RWPE2 (cell line): ENCODE measurements at regions not wholly inside any gene's neighbourhood (a gene's known extent, or its start where the extent isn't known, plus 50 kb on each side); places are given as distances from the start of the nearest gene placed in this dataset.

ENCODE experiments used
- ATAC-seq: fragments of 200-7000 bp; cut with Tn5 transposase; 3 replicates; pipeline ENCODE4 v1.9.1; 2021; ENCODE audit warnings: low read depth
- DNase-seq: peaks from one replicate; pipeline ENCODE4 v3.0.0-alpha.2; 2020; ENCODE audit warnings: low spot score
- H3K27ac ChIP-seq: fragments of 450-650 bp; 2 replicates; pipeline ENCODE4 v1.5.1; 2017; ENCODE audit warnings: mild to moderate bottlenecking; ENCODE audit not compliant: poor library complexity, severe bottlenecking
- H3K27me3 ChIP-seq: fragments of 250-450 bp; sonication (Bioruptor Pico); 2 replicates; pipeline ENCODE4 v1.5.1; 2021; ENCODE audit warnings: mild to moderate bottlenecking, moderate library complexity; ENCODE audit not compliant: insufficient read depth, poor library complexity, severe bottlenecking
- H3K36me3 ChIP-seq: fragments of 250-450 bp; sonication (Bioruptor Pico); 2 replicates; pipeline ENCODE4 v1.5.1; 2020; ENCODE audit warnings: low read depth, mild to moderate bottlenecking, moderate library complexity
- H3K4me1 ChIP-seq: fragments of 250-450 bp; sonication (Bioruptor Pico); 2 replicates; pipeline ENCODE4 v1.5.1; 2021; ENCODE audit warnings: mild to moderate bottlenecking, moderate library complexity; ENCODE audit not compliant: insufficient read depth, poor library complexity, severe bottlenecking
- H3K4me3 ChIP-seq: fragments of 250-450 bp; sonication (Bioruptor Pico); 2 replicates; pipeline ENCODE4 v1.5.1; 2021; ENCODE audit warnings: mild to moderate bottlenecking, moderate library complexity; ENCODE audit not compliant: severe bottlenecking
- H3K9me3 ChIP-seq: fragments of 250-450 bp; sonication (Bioruptor Pico); 2 replicates; pipeline ENCODE4 v1.5.1; 2021; ENCODE audit warnings: mild to moderate bottlenecking, moderate library complexity; ENCODE audit not compliant: severe bottlenecking
- CTCF ChIP-seq: fragments of 450-650 bp; IDR thresholded peaks from one replicate; pipeline ENCODE4 v1.5.1; 2017; ENCODE audit warnings: mild to moderate bottlenecking, moderate library complexity; ENCODE audit not compliant: poor library complexity, severe bottlenecking

DNA sequence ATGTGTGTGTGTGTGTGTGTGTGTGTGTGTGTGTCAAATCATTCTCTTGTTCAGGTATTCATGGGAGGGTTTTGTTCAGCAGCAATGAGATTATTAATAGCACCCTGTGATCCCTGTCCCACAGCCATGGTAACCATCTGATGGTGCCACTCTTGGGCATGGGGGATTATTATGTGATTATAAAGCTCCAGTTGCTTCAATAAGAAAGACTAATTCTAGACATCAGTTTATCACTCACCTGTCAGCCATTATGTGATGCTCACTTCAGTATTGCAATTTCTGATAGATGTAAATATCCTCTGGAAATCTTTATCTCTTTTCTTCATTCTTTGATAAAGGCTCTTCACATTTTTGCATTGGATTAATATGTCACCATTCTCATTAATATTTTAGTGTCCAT, 145.9 kb upstream of the POU1F1 start:
- H3K4me1 ChIP-seq, result no peaks in the 10 kb centered on the region
- no peak for TF ChIP-seq CTCF
- H3K4me3 ChIP-seq, result no peak overlapping the region
- no peaks in the 10 kb centered on the region for H3K36me3 ChIP-seq
- DNase-seq, result no peak
- H3K27ac ChIP-seq, result no peak overlapping the region
- H3K9me3 ChIP-seq, result no peaks in the 10 kb centered on the region
- ATAC-seq, result no peak
- H3K27me3 ChIP-seq, result no peaks in the 10 kb centered on the region

DNA sequence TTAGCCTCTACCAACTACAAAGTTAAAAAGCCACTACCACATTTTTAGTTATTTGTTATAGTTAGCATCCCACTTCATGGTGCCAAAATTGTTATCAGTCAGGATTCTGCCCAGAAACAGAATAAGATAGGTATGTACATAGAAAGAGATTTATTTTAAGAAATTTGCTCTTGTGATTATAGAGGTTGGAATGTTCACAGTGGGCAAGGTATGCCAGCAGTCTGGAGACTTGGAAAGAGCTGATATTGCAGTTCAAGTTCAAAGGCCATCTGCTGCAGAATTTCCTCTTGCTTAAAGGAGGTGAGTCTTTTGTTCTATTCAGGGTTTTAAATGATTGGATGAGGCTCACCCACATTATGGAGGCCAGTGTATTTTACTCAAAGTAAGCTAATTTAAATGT, 143.8 kb upstream of the POU1F1 start:
- Histone ChIP-seq H3K4me3 (no peak overlapping the region), H3K27me3 (no peaks in the 10 kb centered on the region), H3K9me3 (no peaks in the 10 kb centered on the region), H3K36me3 (no peaks in the 10 kb centered on the region), H3K27ac (no peak overlapping the region), H3K4me1 (no peaks in the 10 kb centered on the region)
- ATAC-seq, result no peak
- no peak for TF ChIP-seq CTCF
- DNase-seq, result no peak

DNA sequence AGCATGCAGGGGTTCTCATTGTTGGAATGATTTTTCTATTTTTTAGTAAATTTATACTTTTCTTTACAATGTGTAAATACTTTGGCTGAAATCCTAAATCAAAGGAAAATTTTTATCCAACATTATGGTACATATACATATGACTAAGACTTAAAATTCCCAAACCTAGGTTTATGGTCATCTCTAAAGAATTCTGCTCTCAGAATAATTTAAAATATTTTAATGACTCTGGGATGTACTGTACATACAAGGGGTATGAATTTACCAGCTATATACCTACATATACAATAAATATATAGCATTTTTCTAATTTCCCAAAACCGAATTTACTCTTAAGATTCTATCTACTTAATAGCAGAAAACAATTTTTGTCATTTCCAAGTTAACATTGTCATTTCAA, 137.9 kb upstream of the POU1F1 start:
- Histone ChIP-seq H3K4me3 (no peak overlapping the region), H3K36me3 (no peaks in the 10 kb centered on the region), H3K27me3 (no peaks in the 10 kb centered on the region), H3K9me3 (no peaks in the 10 kb centered on the region), H3K27ac (no peak overlapping the region), H3K4me1 (no peaks in the 10 kb centered on the region)
- ATAC-seq (no peak), DNase-seq (no peak)
- TF ChIP-seq CTCF, result no peak

DNA sequence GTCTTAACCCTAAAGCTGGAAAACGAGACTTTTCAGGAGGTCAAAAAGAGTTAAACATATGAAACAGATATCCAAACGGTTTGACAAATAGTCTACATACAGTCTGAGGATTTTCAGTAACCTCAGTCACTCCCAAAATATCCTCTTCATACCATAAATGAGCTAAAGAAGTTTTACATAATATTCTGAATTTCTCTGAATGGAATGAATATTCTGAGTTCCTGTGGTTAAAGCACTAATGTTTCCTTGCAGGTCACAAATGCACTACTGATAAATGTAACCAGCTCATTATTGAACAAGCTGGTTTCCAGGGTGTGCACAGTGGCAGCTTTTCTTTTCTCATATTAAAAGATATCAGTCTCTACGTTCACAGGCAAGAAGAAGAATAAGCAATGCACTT, 137.4 kb upstream of the POU1F1 start:
- no peaks in the 10 kb centered on the region for H3K4me1 ChIP-seq
- H3K9me3 ChIP-seq, result no peaks in the 10 kb centered on the region
- H3K27ac ChIP-seq, result no peak overlapping the region
- DNase-seq (no peak), ATAC-seq (no peak)
- no peaks in the 10 kb centered on the region for H3K27me3 ChIP-seq
- no peak for TF ChIP-seq CTCF
- no peak overlapping the region for H3K4me3 ChIP-seq
- H3K36me3 ChIP-seq, result no peaks in the 10 kb centered on the region

- no peak for DNase-seq
- Histone ChIP-seq H3K36me3 (no peaks in the 10 kb centered on the region), H3K27ac (no peak overlapping the region), H3K9me3 (no peaks in the 10 kb centered on the region), H3K4me3 (no peak overlapping the region), H3K4me1 (no peaks in the 10 kb centered on the region), H3K27me3 (no peaks in the 10 kb centered on the region)
- no peak for TF ChIP-seq CTCF
- no peak for ATAC-seq
Observed at GRCh38 chr3:87410110-87410509, 133.7 kb upstream of the POU1F1 start.
